Head of caudate nucleus (tissue), 42 donors: ENCODE measurements at regions not wholly inside any gene's neighbourhood (a gene's known extent, or its start where the extent isn't known, plus 50 kb on each side); places are given as distances from the start of the nearest gene placed in this dataset.
"Not testable (repeated sequence)": the region's sequence is repeated elsewhere in the genome, so short reads cannot be mapped to it uniquely, and the experiment has no call there.

Experiments
- DNase-seq, 42 donors: peaks; one replicate each; pipeline versions ENCODE4 v3.0.0 to v3.0.0-alpha.2; 2020 to 2021; ENCODE audit warnings: mixed read lengths in 7 of 42
- intact Hi-C: fragments of 100-400 bp; cut with DNase I; formaldehyde crosslinking; loops from one replicate; pipeline ENCODE4 v1.15.0; 2022

DNA sequence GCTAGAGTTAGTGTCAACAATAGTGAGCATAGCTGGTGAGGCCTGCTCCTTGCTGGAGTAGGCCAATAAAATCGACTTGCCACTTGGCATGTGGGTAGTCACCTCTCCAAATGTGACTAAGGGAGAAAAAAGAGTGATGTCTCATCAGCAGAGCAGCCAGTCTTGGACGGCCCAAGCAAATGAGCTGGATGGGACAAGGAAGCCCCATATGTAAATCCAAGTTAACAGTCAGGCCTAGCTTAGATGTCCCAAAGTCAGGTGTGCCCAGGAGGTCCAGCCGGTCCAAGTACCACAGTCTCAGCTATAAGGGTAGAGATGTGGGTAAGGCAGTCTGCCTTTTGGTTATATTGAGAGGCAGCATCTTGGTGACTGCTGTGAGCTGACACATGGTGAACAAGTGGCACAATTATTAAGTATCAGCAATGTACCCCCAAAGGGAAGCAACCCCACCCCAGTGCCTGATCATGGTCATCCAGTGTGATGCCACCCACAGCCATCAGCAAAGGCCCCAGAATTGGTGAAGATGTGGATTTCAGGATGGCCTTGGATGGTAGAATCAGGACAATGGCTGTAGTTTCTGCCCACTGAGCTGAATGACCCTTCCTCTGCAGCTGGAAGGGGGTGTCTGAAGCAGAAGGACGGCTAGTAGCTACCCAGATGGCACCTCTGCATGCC, 83.4 kb downstream of the TNFRSF13B start:
- intact Hi-C loops: no loop called here
- DNase-seq: peak in 4 of 42 donors; percentile 13 to 27 (median 16)

DNA sequence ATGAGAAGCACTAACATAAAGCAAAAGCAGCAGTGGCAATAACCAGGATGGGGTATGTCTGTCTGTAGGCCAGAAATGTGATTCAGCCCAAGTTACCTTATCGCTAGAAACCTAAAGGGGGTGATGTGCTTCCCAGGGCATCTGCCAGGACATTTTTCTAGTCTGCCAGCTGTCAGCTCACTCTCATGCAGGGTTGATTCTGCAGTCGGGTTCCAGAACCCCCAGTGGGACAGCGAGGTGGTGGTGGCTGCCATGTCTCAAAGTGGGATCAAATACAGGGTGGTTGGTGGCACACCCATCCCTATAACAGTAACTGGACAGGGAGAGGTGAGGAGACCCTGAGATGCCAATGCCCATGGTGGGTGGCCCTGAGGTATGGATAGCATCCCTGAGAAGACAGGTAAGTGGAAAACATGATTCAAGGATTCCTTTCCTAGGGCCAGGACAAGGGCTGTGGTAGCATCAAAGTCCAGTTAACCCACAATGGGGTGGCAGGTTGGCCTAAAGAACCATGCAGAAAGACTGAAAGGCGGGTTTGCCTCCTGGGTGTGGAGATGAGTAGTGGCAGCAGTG, 84.3 kb downstream of the TNFRSF13B start:
- DNase-seq: peak in 3 of 42 donors; percentile 21 to 22 (median 21)
- intact Hi-C loops: no loop called here

DNA sequence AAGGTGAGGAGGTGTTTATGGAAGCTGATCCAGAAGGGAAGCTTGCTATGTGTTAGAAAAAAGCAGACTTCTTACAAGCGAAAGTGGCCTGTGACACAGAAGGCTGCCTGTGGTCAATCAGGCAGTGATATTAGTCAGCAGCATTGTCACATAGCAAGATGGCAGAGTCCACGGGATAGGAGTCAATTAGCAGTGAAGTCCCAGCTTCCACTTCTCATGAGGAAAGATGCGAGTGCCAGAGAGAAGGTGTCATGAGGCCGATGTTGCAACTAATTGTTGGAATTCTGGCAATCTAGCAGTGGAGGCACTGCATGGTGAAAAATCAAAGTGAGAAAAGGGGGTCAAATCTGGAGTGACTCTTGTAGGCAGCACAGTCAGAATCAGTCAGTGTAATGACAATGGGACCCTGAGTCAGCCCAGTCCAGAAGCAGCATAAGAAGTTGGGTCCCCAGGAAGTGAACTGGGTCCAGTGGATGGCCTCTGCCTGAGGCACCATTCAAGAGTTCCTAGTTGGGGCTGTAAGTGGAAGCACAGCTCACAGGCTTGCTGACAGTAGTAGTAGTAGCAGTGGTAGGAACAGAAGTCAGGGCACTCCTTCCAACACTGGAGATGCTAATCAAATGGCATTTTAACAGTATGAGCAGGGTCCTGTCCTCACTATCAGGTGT, 85.1 kb downstream of the TNFRSF13B start:
- peak in 4 of 42 donors; percentile 9 to 22 (median 18) for DNase-seq
- intact Hi-C loops: no loop called here

DNA sequence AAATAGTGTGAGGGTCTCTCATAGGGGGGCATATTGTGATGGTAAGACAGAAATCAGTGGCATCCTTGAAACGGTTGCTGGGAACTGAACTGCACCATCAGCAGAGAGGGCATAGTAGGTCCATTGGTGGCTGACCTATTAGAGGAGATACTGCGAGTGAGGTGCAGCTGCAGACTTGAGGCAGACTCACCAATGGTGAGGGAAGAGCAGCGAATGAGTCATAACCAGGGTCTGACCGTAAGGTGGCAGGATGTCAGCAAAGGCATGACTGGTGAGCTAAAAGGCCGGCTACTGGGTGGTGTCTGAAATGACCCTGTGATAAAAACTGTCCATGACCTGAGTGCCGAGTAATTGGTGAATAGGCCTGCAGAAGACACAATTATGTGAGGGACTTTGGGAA, 86.7 kb downstream of the TNFRSF13B start:
- intact Hi-C loops: not testable (repeated sequence)

DNA sequence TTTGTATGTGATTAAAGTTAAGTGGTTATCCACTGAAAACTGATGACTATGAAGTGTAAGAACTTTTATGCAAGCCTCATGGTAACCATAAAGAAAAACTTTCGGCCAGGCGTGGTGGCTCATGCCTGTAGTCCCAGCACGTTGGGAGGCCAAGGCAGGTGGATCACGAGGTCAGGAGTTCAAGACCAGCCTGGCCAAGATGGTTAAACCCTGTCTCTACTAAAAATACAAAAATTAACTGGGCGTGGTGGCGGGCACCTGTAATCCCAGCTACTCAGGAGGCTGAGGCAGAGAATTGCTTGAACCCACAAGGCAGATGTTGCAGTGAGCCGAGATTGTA, 89.0 kb downstream of the TNFRSF13B start:
- DNase-seq: peak in 1 of 42 donors; percentile 16
- intact Hi-C loops: not testable (repeated sequence)

More for the DNA sequence above, 86.7 kb downstream of the TNFRSF13B start:
- peak in 1 of 42 donors; percentile 8 for DNase-seq

DNA sequence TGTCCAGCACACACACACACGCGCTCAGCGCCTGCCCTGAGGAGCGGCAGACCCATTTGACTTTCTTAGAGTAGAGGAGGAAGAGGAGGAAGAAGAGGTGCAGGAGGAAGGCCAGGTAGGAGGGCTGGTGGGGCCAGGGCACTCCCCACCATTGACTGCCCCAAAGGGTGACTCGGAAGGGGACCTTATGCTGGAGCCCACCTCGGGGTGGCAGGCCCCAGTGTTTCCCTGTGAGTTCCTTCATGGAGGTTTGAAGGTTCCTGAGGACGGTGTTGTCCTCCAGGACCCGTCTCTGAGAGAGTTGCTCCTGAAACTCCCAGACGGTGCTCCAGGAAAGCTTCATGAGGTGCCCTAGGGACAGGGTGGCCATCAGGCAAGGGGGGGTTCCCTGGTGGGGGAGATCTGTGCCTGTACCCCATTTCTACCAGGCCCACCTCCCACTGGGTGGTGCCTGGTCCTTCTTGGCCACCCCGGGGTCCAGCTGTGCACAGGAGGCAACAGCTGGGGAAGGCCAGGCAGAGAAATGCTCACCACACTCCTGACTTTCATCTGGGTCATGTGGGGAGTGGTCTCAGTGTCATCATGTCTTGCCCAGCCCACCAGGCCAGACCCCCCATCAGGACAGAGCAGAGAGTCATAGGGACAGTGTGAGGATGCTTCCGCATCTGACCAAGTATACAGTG, 89.5 kb downstream of the TNFRSF13B start:
- peak in 4 of 42 donors; percentile 10 to 25 (median 14) for DNase-seq
- intact Hi-C loops: no loop called here

DNA sequence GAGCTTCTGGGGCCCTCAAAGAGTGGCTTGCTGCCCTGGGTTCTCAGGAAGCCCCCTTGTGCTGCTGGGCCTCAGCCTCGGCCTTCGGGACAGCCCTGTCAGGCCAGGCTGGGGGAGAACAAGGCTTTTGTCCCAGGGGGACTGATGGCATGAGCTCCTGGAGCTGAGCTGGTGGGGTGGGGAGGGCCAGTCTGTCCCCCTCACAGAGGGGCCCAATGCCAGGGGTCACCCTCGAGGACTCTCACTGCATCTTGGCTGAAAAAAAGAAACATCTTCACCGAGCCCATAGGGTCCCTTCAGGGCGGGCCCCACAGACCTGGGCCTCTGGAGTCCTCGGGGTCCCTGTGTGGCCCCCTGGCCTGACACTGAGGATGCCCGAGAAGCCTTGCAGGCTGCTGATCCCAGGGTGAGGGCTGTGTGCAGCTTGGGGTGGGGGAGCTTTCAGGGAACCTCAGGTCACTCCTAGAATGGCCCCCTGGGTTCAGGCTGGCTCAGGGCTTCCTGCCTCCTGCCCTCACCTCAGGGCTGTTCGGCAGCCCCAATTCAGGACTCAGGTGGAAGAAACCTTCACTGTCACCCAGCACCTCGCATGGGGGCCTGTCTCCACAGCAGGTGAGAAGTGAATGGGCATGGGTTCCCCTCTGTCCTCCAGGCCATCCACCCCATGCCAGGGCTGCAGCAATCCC, 90.5 kb downstream of the TNFRSF13B start:
- DNase-seq: peak in 4 of 42 donors; percentile 4 to 20 (median 11)
- intact Hi-C loops: no loop called here

DNA sequence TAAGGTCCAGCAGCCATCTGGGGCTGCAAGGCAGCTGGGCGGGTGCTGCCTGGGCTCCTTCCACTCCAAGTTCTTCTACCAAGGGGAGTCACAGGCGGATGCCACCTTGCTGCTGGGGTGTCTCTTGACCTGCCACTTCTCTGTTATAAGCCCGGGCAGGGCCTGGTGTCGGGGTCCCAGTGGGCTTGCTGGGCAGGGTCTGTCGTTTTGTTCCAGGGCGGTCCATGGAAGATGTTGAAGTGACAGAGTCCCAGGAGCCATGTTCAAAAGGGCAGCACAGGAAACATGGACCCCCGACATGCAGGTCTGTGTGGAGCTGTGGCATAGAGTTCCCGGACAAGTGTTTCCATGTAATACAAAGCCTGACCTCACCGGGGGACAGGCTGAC, 91.1 kb downstream of the TNFRSF13B start:
- peak in 4 of 42 donors; percentile 17 to 37 (median 28) for DNase-seq
- intact Hi-C loops: no loop called here

DNA sequence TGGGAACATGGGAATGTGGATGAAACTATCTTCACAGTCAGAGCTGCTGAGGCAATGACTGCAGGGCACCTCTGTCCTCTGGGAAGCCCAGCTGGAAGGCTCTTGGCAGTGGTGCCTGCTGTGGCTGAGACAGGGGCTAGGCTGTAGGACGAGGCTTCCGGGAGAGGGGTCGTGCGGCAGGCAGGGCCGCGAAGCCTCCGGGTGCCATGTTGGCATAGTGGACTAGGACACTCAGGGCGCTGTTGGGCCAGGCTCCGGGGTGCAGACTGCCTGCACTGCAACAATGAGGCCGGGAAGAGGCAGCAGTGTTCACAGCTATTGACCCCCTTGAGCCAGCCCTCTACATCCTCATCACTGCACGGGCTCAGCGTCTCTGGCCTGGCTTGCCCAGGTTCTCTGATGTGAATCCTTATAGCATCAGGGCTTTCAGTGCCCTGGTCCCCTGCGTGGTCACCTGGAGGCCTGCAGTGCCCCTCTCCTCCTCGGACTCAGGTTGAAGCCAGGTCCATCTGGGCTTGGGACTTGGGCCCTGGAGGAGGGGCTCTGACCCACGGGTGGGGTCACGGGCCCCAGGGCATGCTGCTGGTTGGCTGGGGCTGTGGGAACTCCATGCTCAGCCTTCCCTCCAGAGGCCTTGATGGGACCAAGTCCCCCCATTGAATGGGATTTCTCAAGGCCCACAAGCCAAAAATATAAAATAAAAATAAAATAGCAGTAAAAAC, 91.6 kb downstream of the TNFRSF13B start:
- peak in 4 of 42 donors; percentile 16 to 35 (median 24) for DNase-seq
- intact Hi-C loops: no loop called here

DNA sequence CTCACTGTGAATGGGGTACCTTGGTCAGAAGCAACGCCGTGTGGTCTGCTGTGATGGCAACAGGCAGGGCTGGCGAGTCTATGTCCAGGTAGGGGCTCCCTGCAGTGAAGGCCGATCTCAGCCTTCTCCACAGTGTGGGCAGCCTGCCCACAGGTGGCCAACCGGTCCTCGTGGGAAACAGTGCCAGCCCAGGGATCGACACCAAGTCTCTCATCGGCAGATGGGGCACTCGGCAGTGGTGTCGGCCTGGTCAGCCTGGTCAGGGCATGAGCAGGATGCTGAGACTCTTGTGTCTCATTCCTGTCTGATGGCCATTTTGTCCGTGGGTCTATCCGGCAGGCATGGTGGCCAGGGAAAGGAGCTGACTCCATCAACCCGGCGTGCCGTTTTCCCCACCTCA, 92.2 kb downstream of the TNFRSF13B start:
- intact Hi-C loops: no loop called here
- DNase-seq: peak in 6 of 42 donors; percentile 3 to 32 (median 22)

DNA sequence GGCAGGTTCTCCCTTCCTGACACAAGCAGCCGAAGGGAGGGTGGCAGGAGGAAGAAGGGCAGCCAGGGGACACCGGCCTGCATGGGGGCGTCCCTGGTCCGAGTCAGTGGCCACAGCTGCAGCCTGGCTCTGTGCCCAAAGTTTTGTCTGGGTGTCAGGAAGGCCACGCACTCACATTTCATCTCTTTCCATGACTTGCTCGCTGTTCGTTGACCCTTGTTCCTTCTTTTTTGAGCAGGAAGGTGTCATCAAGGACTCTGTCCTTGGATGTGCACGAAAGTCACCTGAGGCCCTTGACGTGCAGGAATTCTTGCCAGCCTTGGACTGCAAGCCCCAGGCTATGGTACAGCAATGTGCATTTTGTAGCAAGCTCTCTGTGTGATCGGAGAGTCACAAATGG, 93.3 kb downstream of the TNFRSF13B start:
- peak in 6 of 42 donors; percentile 7 to 43 (median 26) for DNase-seq
- intact Hi-C loops: no loop called here

DNA sequence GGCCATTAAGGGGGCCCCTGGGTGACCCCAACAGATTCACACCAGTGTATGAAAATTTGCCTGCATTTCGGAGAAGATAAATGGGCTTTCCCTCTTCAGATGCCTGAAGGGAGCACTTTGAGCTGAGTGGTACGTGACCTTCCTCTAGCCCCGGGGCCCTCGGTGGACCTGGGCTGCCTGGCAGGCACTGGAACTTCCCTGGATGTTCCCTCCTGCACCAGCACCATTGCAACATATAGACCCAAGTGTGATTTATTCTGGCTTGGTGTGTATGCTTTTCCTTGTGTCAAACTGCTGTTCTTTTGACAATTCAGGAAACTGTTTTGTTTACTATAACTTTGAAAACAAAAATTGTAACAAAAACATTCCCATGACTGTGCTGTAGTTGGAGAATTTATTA, 93.8 kb downstream of the TNFRSF13B start:
- DNase-seq: peak in 5 of 42 donors; percentile 6 to 23 (median 7)

DNA sequence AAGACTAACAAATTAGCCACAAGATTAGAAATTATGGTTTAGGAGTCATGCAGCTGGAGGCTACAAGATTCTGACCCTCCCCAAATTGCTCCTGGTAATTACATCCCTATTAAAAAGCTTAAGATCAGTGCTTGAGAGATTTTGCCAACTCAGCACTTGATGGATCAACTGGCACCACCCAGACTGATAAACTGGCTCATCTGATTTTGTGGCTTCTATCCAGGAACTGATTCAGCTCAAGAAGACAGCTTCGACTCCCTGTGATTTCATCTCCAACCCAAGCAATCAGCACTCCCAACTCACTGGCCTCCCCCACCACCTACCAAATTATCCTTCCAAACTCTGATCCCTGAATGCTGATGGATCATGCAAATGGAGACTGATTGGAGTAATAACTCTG, 94.8 kb downstream of the TNFRSF13B start:
- intact Hi-C loops: no loop called here
- peak in 2 of 42 donors; percentile 0 to 4 for DNase-seq

More for the DNA sequence above, 93.8 kb downstream of the TNFRSF13B start:
- intact Hi-C loops: no loop called here

DNA sequence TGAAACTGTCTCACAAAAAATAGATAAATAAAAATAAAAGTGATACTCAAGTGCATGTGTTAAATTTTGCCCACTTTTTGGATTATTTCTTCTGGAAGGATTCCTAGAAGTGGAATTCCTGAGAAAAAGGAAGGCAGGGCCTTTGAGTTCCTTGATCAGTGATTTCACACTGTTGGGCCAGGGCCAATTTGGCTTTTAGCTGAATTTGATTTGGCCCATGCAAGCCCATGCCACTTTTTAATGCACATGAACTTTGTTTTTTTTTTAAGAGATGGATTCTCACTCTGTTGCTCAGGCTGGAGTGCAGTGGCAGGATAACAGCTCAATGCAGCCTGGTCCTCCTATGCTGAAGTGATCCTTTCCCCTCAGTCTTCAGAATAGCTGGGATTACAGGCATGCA, 96.3 kb downstream of the TNFRSF13B start:
- peak in 4 of 42 donors; percentile 12 to 36 (median 19) for DNase-seq
- intact Hi-C loops: no loop called here

DNA sequence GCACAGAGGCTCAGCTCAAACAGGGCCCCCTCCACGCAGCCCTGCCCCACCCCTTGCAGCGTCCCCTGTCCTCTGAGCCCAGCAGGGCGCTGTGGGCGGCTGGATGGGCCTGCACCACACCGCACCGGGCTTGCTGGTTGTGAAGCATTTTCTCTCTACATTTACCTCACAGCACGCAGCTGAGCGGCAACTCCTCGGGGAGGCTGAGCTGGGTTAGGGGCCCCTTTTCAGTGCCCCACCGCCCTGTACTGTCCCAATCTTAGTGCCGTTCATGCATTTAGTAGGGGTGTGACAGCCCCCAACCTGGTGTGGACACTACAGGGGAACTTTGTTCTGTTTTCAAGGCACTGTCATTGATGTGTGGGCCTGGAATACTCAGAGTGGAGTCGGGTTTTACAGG, 97.7 kb downstream of the TNFRSF13B start:
- peak in 2 of 42 donors; percentile 12 to 23 for DNase-seq
- intact Hi-C loops: not testable (repeated sequence)

DNA sequence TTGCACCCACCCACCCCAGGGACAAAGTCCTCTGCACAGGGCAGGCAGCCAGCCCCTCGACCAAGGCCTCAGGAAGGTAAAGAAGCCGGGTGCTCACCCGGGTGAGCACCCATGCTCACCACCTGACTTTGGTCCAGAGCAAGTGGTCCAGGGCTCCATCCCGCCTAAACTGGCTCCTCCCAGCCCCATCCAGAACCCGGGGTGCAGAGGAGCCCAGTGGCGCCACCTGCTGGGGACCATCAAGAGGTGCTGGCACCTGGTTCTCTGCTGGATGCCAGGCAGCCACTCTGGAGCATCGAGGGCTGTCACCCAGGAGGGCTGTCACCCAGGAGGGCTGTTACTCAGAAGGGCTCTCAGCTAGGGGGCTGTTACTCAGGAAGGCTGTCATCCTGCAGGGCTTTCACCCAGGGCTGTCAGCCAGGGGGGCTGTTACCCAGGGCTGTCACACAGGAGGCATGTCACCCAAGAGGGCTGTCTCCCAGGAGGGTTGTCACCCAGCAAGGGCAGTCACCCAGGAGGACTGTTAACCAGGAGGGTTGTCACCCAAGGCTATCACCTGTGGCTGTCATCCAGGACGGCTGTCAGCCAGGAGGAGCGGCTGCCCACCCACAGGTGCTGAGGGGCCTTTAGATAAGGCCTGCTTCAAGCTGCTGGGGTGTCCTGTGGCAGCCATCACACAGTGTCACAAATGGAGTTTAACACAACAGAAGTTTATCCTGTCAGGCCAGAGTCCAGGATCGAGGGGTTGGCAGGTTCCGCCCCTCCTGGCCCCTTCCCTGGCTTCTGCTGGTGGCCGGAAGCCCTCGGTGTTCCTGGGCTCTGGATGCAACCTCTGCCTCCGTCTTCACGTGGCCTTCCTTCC, 98.5 kb downstream of the TNFRSF13B start:
- DNase-seq: peak in 36 of 42 donors; percentile 8 to 70 (median 34)
- intact Hi-C loops: no loop called here

DNA sequence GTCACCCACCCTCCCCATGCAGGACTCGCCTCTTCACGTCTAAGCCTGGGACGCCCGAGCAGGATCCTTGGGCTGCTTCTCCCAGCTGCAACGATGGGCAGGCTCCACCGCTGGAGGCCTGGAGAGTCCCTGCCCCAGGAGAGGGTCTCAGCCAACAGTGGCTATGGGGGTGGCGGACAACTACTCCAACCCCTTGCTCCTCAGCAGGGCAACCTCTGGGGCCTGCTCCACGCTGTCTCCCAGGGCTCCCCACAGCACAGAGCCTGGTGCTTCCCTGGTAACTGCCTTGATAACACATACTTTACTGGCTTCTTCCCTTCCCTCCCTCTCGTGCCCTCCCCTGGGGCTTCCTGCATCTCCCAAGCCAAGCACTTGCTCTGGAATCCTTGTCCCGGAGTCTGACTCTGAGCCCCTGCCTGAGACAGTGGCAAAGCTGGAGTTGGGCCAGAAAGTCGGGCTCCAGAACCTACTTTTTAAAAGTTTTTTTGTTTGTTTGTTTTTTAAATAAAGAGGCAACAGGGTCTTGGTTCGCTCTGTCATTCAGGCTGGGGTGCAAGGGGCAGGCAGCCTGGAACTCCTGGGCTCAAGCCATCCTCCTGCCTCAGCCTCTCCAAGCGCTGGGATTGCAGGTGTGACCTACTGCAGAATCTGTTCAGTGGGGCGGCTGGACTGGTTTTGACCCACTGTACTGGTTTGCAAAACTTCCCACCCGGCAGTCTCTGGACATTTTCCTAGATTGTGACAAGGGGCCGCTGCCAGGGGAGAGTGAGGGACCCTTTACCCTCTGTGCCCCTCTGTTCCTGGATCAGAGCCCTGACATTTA, 99.4 kb downstream of the TNFRSF13B start:
- DNase-seq: peak in 5 of 42 donors; percentile 10 to 42 (median 24)
- intact Hi-C loops: no loop called here
